Testis (tissue), 2 donors: ENCODE measurements at regions not wholly inside any gene's neighbourhood (a gene's known extent, or its start where the extent isn't known, plus 50 kb on each side); places are given as distances from the start of the nearest gene placed in this dataset.
"Not testable (repeated sequence)": the region's sequence is repeated elsewhere in the genome, so short reads cannot be mapped to it uniquely, and the experiment has no call there.

ENCODE experiments used
- DNase-seq: peaks from one replicate; pipeline ENCODE4 v3.0.0-alpha.2; 2019
- H3K27ac ChIP-seq, 2 donors: fragments of 200-600 bp; sonication (generic); one replicate each; pipeline ENCODE4 v1.5.1; 2019
- H3K27me3 ChIP-seq: fragments of 200-600 bp; sonication (generic); one replicate; pipeline ENCODE4 v1.5.1; 2019
- H3K36me3 ChIP-seq: fragments of 200-600 bp; sonication (generic); one replicate; pipeline ENCODE4 v1.5.1; 2017; ENCODE audit warnings: low read depth; ENCODE audit errors: missing control alignments
- H3K4me1 ChIP-seq: fragments of 200-600 bp; sonication (generic); one replicate; pipeline ENCODE4 v1.5.1; 2019
- H3K4me3 ChIP-seq, 2 donors: fragments of 200-600 bp; sonication (generic); one replicate each; pipeline ENCODE4 v1.5.1; 2017 to 2019
- H3K9me3 ChIP-seq: fragments of 200-600 bp; sonication (generic); one replicate; pipeline ENCODE4 v1.5.1; 2017
- CTCF ChIP-seq, 3 experiments: fragments of 450-650 bp in 2 of 3; fragments of 200-600 bp in 1 of 3; sonication (generic) in 1 of 3; IDR thresholded peaks; one replicate each; pipeline ENCODE4 v1.5.1; 2016 to 2019; ENCODE audit warnings: antibody characterized with exemption in 3 of 3, mild to moderate bottlenecking in 2 of 3, moderate library complexity in 1 of 3
- POLR2A ChIP-seq: fragments of 450-650 bp; IDR thresholded peaks from one replicate; pipeline ENCODE4 v1.6.1; 2017; ENCODE audit warnings: antibody characterized with exemption, mild to moderate bottlenecking, moderate library complexity
- WGBS, 2 donors: methylation state at CpG; one replicate each; pipeline ENCODE4 v1.1.5; 2018; 5-methylcytosine and 5-hydroxymethylcytosine counted together
- intact Hi-C: fragments of 100-400 bp; cut with DNase I; formaldehyde crosslinking; loops from one replicate; pipeline ENCODE4 v1.15.1; 2023; ENCODE audit warnings: low total_unique reads

GRCh38 chr3:104437131-104437750 is 929.5 kb upstream of the ALCAM start:
- intact Hi-C loops: no loop called here
- no peaks in the 10 kb centered on the region for H3K27me3 ChIP-seq
- TF ChIP-seq CTCF (IDR thresholded peaks at IDR 0.05) (no peak), POLR2A (no peak)

GRCh38 chr3:104437891-104438290 is 928.8 kb upstream of the ALCAM start:
- TF ChIP-seq POLR2A (no peak), CTCF (IDR thresholded peaks at IDR 0.05) (no peak)
- no peaks in the 10 kb centered on the region for H3K4me1 ChIP-seq
- no peaks in the 10 kb centered on the region for H3K9me3 ChIP-seq
- 12 to 32% methylated on average over 1 of the region's 1 CpG for WGBS, 2 donors
- H3K36me3 ChIP-seq: no peaks in the 10 kb centered on the region
- no peak for DNase-seq
- no peak overlapping the region for H3K4me3 ChIP-seq
- no peaks in the 10 kb centered on the region for H3K27me3 ChIP-seq
- intact Hi-C loops: no loop called here
- H3K27ac ChIP-seq: no peak overlapping the region

More at GRCh38 chr3:104437131-104437750, 929.5 kb upstream of the ALCAM start:
- Histone ChIP-seq H3K27ac (no peak overlapping the region), H3K4me1 (no peaks in the 10 kb centered on the region), H3K9me3 (no peaks in the 10 kb centered on the region), H3K4me3 (no peak overlapping the region), H3K36me3 (no peaks in the 10 kb centered on the region)
- no peak for DNase-seq
- WGBS, 2 donors: 43 to 45% methylated on average over 4 of the region's 4 CpGs

- Histone ChIP-seq H3K4me3 (no peak overlapping the region), H3K27ac (no peak overlapping the region), H3K36me3 (no peaks in the 10 kb centered on the region), H3K9me3 (no peaks in the 10 kb centered on the region), H3K27me3 (no peaks in the 10 kb centered on the region), H3K4me1 (no peaks in the 10 kb centered on the region)
- intact Hi-C loops: no loop called here
- TF ChIP-seq CTCF (IDR thresholded peaks at IDR 0.05): no peak
- no peak for TF ChIP-seq POLR2A
- WGBS, 2 donors: 47 to 65% methylated on average over 1 of the region's 1 CpG
- DNase-seq: no peak
These were observed 928.0 kb upstream of the ALCAM start for GRCh38 chr3:104438706-104439105.

- H3K36me3 ChIP-seq, intact Hi-C loops, H3K4me1 ChIP-seq, H3K27me3 ChIP-seq, DNase-seq, H3K27ac ChIP-seq, H3K9me3 ChIP-seq, H3K4me3 ChIP-seq: not testable (repeated sequence)
- WGBS, 2 donors: 85 to 94% methylated on average over 9 of the region's 9 CpGs
These were observed 921.3 kb upstream of the ALCAM start for GRCh38 chr3:104445252-104445919.

- Histone ChIP-seq H3K36me3 (no peaks in the 10 kb centered on the region), H3K27me3 (no peaks in the 10 kb centered on the region), H3K4me1 (no peaks in the 10 kb centered on the region), H3K9me3 (no peaks in the 10 kb centered on the region), H3K4me3 (no peak overlapping the region), H3K27ac (no peak overlapping the region)
- no peak for DNase-seq
- TF ChIP-seq CTCF (IDR thresholded peaks at IDR 0.05) (no peak), POLR2A (no peak)
- WGBS, 2 donors: 27 to 45% methylated on average over 5 of the region's 5 CpGs
- intact Hi-C loops: no loop called here
These were observed 919.0 kb upstream of the ALCAM start for GRCh38 chr3:104447681-104448080.
